ENCODE measurements at regions not wholly inside any gene's neighbourhood (a gene's known extent, or its start where the extent isn't known, plus 50 kb on each side); places are given as distances from the start of the nearest gene placed in this dataset.

- Histone ChIP-seq H3K36me3 (ENCODE audit: insufficient read depth, low read length) (no peaks in the 10 kb centered on the region), H3K4me3 (ENCODE audit: insufficient read depth, low read length) (no peak overlapping the region), H4K20me1 (ENCODE audit: insufficient read depth, low read length) (no peaks in the 10 kb centered on the region), H3K4me1 (ENCODE audit: insufficient read depth, low read length) (peaks cover 5% of the 10 kb centered on the region), H3K79me2 (ENCODE audit: insufficient read depth, low read length) (no peaks in the 10 kb centered on the region), H3K27me3 (ENCODE audit: insufficient read depth, low read length) (no peaks in the 10 kb centered on the region), H3K4me2 (ENCODE audit: insufficient read depth, low read length) (no peak overlapping the region), H2AFZ (ENCODE audit: low read length) (no peak overlapping the region), H3K27ac (ENCODE audit: low read depth, low read length) (no peak overlapping the region), H3K9me3 (ENCODE audit: low read depth, low read length) (no peaks in the 10 kb centered on the region)
- TF ChIP-seq, protein P1, sequence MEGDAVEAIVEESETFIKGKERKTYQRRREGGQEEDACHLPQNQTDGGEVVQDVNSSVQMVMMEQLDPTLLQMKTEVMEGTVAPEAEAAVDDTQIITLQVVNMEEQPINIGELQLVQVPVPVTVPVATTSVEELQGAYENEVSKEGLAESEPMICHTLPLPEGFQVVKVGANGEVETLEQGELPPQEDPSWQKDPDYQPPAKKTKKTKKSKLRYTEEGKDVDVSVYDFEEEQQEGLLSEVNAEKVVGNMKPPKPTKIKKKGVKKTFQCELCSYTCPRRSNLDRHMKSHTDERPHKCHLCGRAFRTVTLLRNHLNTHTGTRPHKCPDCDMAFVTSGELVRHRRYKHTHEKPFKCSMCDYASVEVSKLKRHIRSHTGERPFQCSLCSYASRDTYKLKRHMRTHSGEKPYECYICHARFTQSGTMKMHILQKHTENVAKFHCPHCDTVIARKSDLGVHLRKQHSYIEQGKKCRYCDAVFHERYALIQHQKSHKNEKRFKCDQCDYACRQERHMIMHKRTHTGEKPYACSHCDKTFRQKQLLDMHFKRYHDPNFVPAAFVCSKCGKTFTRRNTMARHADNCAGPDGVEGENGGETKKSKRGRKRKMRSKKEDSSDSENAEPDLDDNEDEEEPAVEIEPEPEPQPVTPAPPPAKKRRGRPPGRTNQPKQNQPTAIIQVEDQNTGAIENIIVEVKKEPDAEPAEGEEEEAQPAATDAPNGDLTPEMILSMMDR (IDR thresholded peaks at IDR 0.05; ENCODE audit: extremely low read depth, low read depth, low read length), result no peak
- no peak for DNase-seq (ENCODE audit: insufficient read length, low spot score, missing footprints)
These were observed 124.2 kb downstream of the TES start for GRCh38 chr7:116334555-116334954.

DNA sequence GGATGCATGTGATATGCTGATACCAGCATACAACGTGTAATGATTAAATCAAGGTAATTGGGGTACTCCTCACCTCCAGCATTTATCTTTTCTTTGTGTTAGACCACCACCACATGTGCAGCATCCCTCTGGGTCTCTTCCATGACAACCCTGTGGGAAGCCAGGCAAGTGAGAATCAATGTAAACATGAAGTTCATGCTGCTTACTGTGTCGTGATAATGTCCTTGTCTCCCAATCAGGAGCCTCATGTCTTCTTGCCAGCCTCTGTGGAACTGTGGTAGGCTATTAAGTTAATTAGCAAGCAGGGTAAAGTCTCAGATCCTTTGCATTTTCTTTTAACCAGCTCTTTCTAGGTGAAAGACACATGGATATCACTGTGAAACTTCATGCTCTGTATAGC, 126.7 kb downstream of the TES start:
- Histone ChIP-seq H3K9me3 (ENCODE audit: low read depth, low read length) (no peaks in the 10 kb centered on the region), H4K20me1 (ENCODE audit: insufficient read depth, low read length) (no peaks in the 10 kb centered on the region), H3K79me2 (ENCODE audit: insufficient read depth, low read length) (no peaks in the 10 kb centered on the region), H3K4me2 (ENCODE audit: insufficient read depth, low read length) (no peak overlapping the region), H2AFZ (ENCODE audit: low read length) (no peak overlapping the region), H3K4me3 (ENCODE audit: insufficient read depth, low read length) (no peak overlapping the region), H3K27me3 (ENCODE audit: insufficient read depth, low read length) (no peaks in the 10 kb centered on the region), H3K27ac (ENCODE audit: low read depth, low read length) (no peak overlapping the region), H3K36me3 (ENCODE audit: insufficient read depth, low read length) (no peaks in the 10 kb centered on the region), H3K4me1 (ENCODE audit: insufficient read depth, low read length) (peaks cover 16% of the 10 kb centered on the region)
- no peak for DNase-seq (ENCODE audit: insufficient read length, low spot score, missing footprints)
- TF ChIP-seq, protein P1 (IDR thresholded peaks at IDR 0.05; ENCODE audit: extremely low read depth, low read depth, low read length), result no peak

GRCh38 chr7:116337800-116338199, 127.5 kb downstream of the TES start:
- Histone ChIP-seq H3K27me3 (ENCODE audit: insufficient read depth, low read length) (no peaks in the 10 kb centered on the region), H3K4me1 (ENCODE audit: insufficient read depth, low read length) (peaks cover 16% of the 10 kb centered on the region), H3K4me3 (ENCODE audit: insufficient read depth, low read length) (no peak overlapping the region), H3K36me3 (ENCODE audit: insufficient read depth, low read length) (no peaks in the 10 kb centered on the region), H3K4me2 (ENCODE audit: insufficient read depth, low read length) (no peak overlapping the region), H3K79me2 (ENCODE audit: insufficient read depth, low read length) (no peaks in the 10 kb centered on the region), H4K20me1 (ENCODE audit: insufficient read depth, low read length) (no peaks in the 10 kb centered on the region), H3K27ac (ENCODE audit: low read depth, low read length) (no peak overlapping the region), H2AFZ (ENCODE audit: low read length) (no peak overlapping the region), H3K9me3 (ENCODE audit: low read depth, low read length) (no peaks in the 10 kb centered on the region)
- DNase-seq (ENCODE audit: insufficient read length, low spot score, missing footprints), result no peak
- TF ChIP-seq, protein P1 (IDR thresholded peaks at IDR 0.05; ENCODE audit: extremely low read depth, low read depth, low read length), result no peak

GRCh38 chr7:116339564-116339963, 129.2 kb downstream of the TES start:
- Histone ChIP-seq H2AFZ (ENCODE audit: low read length) (no peak overlapping the region), H3K79me2 (ENCODE audit: insufficient read depth, low read length) (no peaks in the 10 kb centered on the region), H3K27me3 (ENCODE audit: insufficient read depth, low read length) (no peaks in the 10 kb centered on the region), H3K9me3 (ENCODE audit: low read depth, low read length) (no peaks in the 10 kb centered on the region), H3K4me3 (ENCODE audit: insufficient read depth, low read length) (no peak overlapping the region), H3K4me2 (ENCODE audit: insufficient read depth, low read length) (no peak overlapping the region), H4K20me1 (ENCODE audit: insufficient read depth, low read length) (no peaks in the 10 kb centered on the region), H3K36me3 (ENCODE audit: insufficient read depth, low read length) (no peaks in the 10 kb centered on the region), H3K4me1 (ENCODE audit: insufficient read depth, low read length) (peaks cover 16% of the 10 kb centered on the region), H3K27ac (ENCODE audit: low read depth, low read length) (no peak overlapping the region)
- TF ChIP-seq, protein P1 (IDR thresholded peaks at IDR 0.05; ENCODE audit: extremely low read depth, low read depth, low read length), result no peak
- DNase-seq (ENCODE audit: insufficient read length, low spot score, missing footprints), result no peak
